Glomerular visceral epithelial cell (primary cell): ENCODE measurements at regions not wholly inside any gene's neighbourhood (a gene's known extent, or its start where the extent isn't known, plus 50 kb on each side); places are given as distances from the start of the nearest gene placed in this dataset.
A peak's percentile ranks its signal among the peaks of the same experiment; 100 is the strongest.
"Not testable (repeated sequence)": the region's sequence is repeated elsewhere in the genome, so short reads cannot be mapped to it uniquely, and the experiment has no call there.

Source experiments
- DNase-seq: peaks from one replicate; pipeline ENCODE4 v3.0.0-alpha.2; 2016; ENCODE audit errors: extremely low spot score

DNA sequence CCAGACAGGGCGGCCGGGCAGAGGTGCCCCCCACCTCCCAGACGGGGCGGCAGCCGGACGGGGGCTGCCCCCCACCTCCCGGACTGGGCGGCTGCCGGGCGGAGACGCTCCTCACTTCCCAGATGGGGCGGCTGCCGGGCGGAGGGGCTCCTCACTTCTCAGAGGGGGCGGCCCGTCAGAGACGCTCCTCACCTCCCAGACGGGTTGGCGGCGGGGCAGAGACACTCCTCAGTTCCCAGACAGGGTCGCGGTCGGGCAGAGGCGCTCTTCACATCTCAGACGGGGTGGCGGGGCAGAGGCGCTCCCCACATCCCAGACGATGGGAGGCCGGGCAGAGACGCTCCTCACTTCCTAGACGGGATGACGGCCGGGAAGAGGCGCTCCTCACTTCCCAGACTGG is 68.5 kb upstream of the GPC4 start:
- not testable (repeated sequence) for DNase-seq

DNA sequence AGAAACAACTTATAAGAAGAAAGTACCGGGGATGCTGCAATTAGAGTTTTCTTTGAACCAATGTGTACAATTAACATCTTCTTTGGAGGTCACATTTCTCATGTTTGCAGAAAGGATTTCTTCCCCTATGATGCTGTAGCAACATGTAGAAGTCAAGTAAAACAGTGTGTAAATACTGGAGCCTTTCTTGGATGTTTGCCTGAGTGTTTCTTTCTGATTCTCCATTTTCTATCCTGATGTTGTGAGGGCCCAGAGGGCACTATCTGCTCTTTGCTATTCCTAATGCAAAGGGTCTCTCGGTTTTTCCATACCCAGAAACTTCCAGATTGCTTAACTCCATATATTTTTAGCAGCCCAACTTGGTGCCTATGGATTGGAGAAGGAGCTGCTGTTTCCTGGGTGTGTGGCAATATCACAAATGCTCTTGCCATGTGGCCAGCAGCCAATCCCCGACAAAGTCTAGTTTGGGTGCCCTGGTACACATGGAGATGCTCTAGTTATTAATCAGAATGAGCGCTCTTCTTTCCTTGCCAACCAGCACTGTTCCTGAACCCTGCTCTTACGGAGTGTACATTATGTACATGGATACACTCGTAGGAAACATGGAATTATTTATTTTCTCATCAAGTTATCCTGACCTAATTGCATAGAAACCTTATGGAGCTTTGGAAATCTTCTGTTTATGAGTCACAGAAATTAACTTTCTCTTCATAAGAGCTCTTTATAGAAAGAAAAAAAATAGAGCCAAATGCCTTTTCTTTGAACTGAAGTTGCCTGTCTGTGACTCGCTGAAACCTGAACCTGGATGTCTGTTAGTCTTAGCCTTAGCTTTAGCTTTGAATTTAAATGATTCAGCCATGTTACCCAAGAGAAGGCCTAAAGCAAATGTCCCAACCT is 67.0 kb upstream of the GPC4 start:
- DNase-seq = no peak

DNA sequence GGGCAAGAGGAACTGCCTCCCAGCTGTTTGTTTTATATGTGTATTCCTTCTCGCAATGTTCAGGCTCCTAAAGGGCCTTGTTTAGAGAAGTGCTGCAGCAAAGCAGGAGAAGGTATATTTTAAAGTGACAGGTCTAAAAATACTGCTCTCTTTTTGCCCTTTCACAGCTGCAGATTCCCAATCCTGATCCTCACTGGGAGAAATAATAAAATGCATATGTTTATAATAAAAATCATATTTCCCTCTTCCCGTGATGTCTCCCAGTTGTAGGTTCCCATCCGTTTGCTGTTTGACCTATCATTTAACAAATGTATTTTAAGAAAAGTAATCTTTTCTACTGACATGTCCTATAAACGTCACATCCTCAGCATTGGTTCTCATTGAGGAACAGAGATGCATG is 62.7 kb upstream of the GPC4 start:
- DNase-seq = no peak

DNA sequence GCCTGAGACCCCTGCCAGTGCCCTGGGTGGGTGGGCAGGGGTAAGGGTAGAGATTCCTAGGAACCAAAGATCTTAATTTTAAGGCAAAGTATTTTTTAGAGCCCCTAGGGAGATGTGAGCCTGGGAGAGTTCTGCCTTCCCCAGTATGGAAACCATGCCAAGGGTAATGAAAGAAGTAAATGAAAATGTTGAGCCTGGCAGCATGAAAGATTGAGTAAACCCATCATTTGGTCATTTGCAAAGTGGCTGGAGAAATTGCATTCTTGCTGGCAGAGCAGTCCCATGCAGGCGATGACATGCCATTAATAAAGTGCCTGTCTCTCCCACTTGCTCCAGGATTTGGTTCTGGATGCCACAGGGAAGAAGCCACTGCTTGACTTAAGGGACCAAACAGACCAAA is 60.7 kb upstream of the GPC4 start:
- DNase-seq = no peak

DNA sequence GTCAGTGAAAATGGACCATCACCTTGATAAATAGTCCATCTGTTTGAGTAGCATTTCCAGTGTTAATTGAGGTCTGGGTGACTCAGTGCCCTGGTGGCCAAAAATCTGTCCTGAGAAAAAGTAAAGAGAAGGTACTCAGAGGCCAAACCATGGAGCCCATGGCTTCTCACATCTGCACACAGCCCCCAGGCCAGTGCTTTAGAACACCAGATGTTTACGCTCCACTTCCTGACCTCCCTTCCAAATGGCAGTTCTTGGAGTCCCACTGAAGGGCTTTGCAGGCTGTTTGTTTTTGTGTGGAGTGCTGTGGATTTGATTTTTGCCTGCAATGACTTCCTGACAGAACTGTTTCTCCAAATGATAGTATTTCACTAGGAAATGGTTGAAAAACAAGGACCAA is 60.2 kb upstream of the GPC4 start:
- no peak for DNase-seq

DNA sequence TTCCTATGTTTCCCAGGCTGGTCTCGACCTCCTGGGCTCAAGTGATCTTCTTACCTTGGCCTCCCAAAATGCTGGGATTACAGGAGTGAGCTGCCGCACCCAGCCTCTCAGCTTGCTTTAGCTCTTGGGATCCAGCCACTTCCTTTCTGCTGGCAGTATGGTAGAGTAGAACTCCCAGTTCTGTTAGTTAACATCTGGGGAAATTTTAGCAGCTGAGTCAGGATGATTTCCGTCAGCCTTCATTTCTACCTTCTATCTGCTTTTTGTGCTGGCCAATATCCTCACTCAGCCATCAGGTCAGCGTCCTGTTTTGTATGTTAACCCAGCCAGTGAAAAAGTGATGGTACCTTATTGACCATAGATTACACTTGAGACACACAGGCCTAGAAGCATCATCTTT is 59.3 kb upstream of the GPC4 start:
- DNase-seq = no peak

DNA sequence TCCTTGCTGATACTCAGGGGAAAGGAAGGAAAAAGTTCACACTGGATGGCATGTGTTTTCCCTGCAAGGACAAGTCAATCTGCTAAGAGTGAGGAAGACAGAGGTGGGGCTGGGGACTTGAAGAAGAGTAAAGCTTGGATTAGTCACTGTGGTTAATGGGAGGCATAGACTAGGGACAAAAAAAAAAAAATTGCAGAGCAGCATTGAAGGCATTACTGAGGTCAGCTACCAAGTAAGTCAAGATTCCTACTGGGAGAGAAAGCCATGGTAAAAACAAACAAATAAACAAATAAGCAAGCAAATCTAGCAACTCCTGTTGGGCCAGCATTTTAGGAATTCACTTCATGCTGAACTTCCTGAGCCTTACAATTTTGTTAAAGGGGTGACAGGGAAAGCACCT is 58.2 kb upstream of the GPC4 start:
- peak; percentile 2 for DNase-seq

DNA sequence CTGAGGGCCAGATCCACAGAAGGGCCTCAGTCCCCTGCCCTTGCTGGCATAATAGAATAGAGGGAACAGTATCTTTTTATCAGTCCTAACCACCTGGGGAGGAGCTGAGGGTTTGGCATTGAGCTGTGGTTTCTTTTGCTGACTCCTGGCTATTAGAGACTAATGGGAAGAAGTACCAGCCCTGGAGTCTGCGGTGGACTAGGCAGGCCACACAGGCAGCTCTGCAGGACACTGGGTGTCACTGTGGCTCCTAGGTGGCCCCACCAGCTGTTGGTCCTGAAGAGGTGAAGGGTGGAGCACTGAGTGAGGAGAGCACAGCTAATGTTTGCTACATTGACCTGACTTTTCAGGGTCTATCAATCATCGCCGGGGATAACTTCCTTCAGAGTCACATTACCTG is 52.8 kb upstream of the GPC4 start:
- DNase-seq = no peak

DNA sequence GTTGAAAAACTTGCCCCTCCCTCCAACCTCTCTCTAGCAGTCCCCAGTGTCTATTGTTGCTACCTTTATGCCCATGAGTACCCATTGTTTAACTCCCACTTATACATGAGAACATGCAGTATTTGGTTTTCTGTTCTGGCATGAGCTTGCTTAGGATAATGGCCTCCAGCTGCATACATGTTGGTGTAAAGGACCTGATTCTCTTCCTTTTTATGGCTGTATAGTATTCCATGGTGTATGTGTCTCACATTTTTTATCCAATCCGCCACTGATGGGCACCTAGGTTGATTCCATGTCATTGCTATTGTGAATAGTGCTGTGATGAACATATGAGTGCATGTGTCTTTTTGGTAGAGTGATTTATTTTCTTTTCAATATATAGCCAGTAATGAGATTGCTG is 50.0 kb upstream of the GPC4 start:
- no peak for DNase-seq
